ENCODE measurements at regions not wholly inside any gene's neighbourhood (a gene's known extent, or its start where the extent isn't known, plus 50 kb on each side); places are given as distances from the start of the nearest gene placed in this dataset.
"Not testable (repeated sequence)": the region's sequence is repeated elsewhere in the genome, so short reads cannot be mapped to it uniquely, and the experiment has no call there.

DNA sequence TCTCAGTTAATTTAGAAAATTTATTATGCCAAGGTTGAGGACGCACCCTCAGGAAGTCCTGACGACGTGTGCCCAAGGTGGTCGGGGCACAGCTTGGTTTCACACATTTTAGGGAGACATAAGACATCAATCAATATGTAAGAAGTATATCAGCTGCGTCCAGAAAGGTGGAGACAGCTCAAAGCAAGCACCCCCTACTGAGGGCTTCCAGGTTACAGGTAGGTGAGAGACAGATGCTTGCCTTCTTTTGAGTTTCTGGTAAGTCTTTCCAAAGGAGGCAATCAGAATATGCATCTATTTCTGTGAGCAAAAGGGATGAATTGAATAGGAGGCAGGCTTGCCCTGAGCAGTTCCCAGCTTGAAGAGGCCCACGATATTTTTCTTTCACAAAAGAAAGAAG is 614.3 kb downstream of the XPNPEP1 start:
- Histone ChIP-seq H3K27ac (ENCODE audit: low read depth) (no peak overlapping the region), H3K79me2 (replicated peaks; ENCODE audit: insufficient read depth) (no peaks in the 10 kb centered on the region), H4K20me1 (replicated peaks; ENCODE audit: insufficient read depth) (no peaks in the 10 kb centered on the region), H3K4me2 (no peak overlapping the region), H3K36me3 (ENCODE audit: insufficient read depth) (no peaks in the 10 kb centered on the region), H3K9me2 (ENCODE audit: insufficient read depth) (peaks cover 8% of the 10 kb centered on the region; the same call in 1 of the 2 replicates), H2AFZ (no peak overlapping the region; the same call in 1 of the 2 replicates), H3K4me1 (ENCODE audit: insufficient read depth) (peaks cover 7% of the 10 kb centered on the region; the same call in 1 of the 2 replicates), H3F3A (replicated peaks; ENCODE audit: low read depth) (no peaks in the 10 kb centered on the region), H3K4me3 (no peak overlapping the region), H3K27me3 (ENCODE audit: insufficient read depth) (no peaks in the 10 kb centered on the region)
- DNase-seq (ENCODE audit: low spot score) = no peak
- H3K4me1 Mint-ChIP-seq = peaks cover 3% of the 10 kb centered on the region; the same call in 2 of the 3 replicates
- no peaks in the 10 kb centered on the region for H3K27me3 Mint-ChIP-seq (ENCODE audit: insufficient read depth, low read depth, poor library complexity)
- H3K9me3 Mint-ChIP-seq = no peaks in the 10 kb centered on the region
- no peaks in the 10 kb centered on the region for H3K36me3 Mint-ChIP-seq (ENCODE audit: low read depth)
- no peak overlapping the region for H3K4me3 Mint-ChIP-seq
- no peak overlapping the region for H3K27ac Mint-ChIP-seq
- TF ChIP-seq JUNB (IDR thresholded peaks at IDR 0.05; ENCODE audit: unreplicated experiment) (no peak), EZH2phosphoT487 (IDR thresholded peaks at IDR 0.05; ENCODE audit: unreplicated experiment) (no peak), POLR2AphosphoS5 (IDR thresholded peaks at IDR 0.05; ENCODE audit: low read depth) (no peak), REST (IDR thresholded peaks at IDR 0.05; ENCODE audit: unreplicated experiment) (no peak), ZNF462 (CRISPR knock-in tag; IDR thresholded peaks at IDR 0.05) (no peak), ZNF114 (CRISPR knock-in tag; IDR thresholded peaks at IDR 0.05) (no peak), ZNF331 (CRISPR knock-in tag; IDR thresholded peaks at IDR 0.05; ENCODE audit: low read depth) (no peak), ETS1 (IDR thresholded peaks at IDR 0.05) (no peak)
- TF ChIP-seq, protein P1, sequence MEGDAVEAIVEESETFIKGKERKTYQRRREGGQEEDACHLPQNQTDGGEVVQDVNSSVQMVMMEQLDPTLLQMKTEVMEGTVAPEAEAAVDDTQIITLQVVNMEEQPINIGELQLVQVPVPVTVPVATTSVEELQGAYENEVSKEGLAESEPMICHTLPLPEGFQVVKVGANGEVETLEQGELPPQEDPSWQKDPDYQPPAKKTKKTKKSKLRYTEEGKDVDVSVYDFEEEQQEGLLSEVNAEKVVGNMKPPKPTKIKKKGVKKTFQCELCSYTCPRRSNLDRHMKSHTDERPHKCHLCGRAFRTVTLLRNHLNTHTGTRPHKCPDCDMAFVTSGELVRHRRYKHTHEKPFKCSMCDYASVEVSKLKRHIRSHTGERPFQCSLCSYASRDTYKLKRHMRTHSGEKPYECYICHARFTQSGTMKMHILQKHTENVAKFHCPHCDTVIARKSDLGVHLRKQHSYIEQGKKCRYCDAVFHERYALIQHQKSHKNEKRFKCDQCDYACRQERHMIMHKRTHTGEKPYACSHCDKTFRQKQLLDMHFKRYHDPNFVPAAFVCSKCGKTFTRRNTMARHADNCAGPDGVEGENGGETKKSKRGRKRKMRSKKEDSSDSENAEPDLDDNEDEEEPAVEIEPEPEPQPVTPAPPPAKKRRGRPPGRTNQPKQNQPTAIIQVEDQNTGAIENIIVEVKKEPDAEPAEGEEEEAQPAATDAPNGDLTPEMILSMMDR (conservative IDR thresholded peaks at IDR 0.05; ENCODE audit: low read depth in 2 of 2) = no peak
- no peak for ATAC-seq

DNA sequence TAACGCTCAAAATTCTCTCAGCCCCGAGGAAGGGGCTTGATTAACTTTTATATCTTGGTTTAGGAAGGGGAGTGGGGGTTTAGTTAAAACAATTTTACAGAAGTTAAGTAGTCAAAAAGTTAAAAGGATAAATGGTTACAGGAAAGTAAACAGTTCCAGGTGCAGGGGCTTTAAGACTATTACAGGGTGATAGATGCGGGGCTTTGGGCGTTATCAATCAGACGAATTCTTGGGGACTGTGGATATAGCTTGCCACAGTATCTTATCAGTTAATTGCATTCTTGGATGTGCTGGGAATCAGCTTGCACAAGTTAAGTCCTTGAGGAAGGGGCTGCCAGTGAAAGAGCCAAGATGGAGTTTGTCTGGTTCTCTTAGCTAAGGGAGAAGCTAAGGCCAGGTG is 616.2 kb downstream of the XPNPEP1 start:
- H3K4me2 ChIP-seq; ATAC-seq; H3K27ac ChIP-seq (ENCODE audit: low read depth); H3K27me3 ChIP-seq (ENCODE audit: insufficient read depth); H3K4me3 Mint-ChIP-seq; H3F3A ChIP-seq (replicated peaks; ENCODE audit: low read depth); H3K4me1 ChIP-seq (ENCODE audit: insufficient read depth); H3K4me1 Mint-ChIP-seq; H3K36me3 ChIP-seq (ENCODE audit: insufficient read depth); H3K9me3 Mint-ChIP-seq; H3K27me3 Mint-ChIP-seq (ENCODE audit: insufficient read depth, low read depth, poor library complexity); H4K20me1 ChIP-seq (replicated peaks; ENCODE audit: insufficient read depth); DNase-seq (ENCODE audit: low spot score); H3K79me2 ChIP-seq (replicated peaks; ENCODE audit: insufficient read depth); H3K36me3 Mint-ChIP-seq (ENCODE audit: low read depth); H3K4me3 ChIP-seq; H3K9me2 ChIP-seq (ENCODE audit: insufficient read depth); H3K27ac Mint-ChIP-seq: not testable (repeated sequence)
- peak overlapping the region; percentile 45; the same call in 1 of the 2 replicates for H2AFZ ChIP-seq

Data from GM23338 (cell line).